H1 (cell line): ENCODE measurements at regions not wholly inside any gene's neighbourhood (a gene's known extent, or its start where the extent isn't known, plus 50 kb on each side); places are given as distances from the start of the nearest gene placed in this dataset.

ENCODE experiments used
- CTCF ChIA-PET: fragments of 300-600 bp; sonication (Branson Sonifier 250); formaldehyde crosslinking; loops from one replicate; lab custom pipeline; 2021; ENCODE audit not compliant: partially characterized antibody; lab: Charles Lee
- POLR2A ChIA-PET: fragments of 300-600 bp; sonication (Branson Sonifier 250); formaldehyde crosslinking; loops from one replicate; lab custom pipeline; 2021; ENCODE audit warnings: inconsistent platforms; ENCODE audit not compliant: partially characterized antibody; lab: Charles Lee
- DNase-seq, 2 experiments: peaks; one replicate each; pipeline versions ENCODE4 v3.0.0 to v3.0.0-alpha.2; 2010 to 2022; ENCODE audit warnings: low spot score in 2 of 2, low read depth in 1 of 2, mixed read lengths in 1 of 2
- FAIRE-seq: peaks from 2 replicates; lab custom pipeline; 2011; peaks lifted over from hg19 to GRCh38; lab: Jason Lieb, UNC
- H2AFZ ChIP-seq: 2 replicates; pipeline ENCODE4 v1.8.1; 2012; ENCODE audit warnings: low read length, inconsistent platforms
- H2AK5ac ChIP-seq: 2 replicates; pipeline ENCODE4 v1.6.1; 2013; ENCODE audit warnings: low read depth, low read length
- H2BK120ac ChIP-seq: replicated peaks from 2 replicates; pipeline ENCODE3; 2013; ENCODE audit warnings: low read depth, low read length, inconsistent platforms
- H2BK12ac ChIP-seq: 2 replicates; pipeline ENCODE4 v1.6.1; 2013; ENCODE audit warnings: low read depth, low read length
- H2BK15ac ChIP-seq: 2 replicates; pipeline ENCODE4 v1.6.1; 2013; ENCODE audit warnings: low read length
- H2BK20ac ChIP-seq: 2 replicates; pipeline ENCODE4 v1.6.1; 2013; ENCODE audit warnings: low read length
- H2BK5ac ChIP-seq: 2 replicates; pipeline ENCODE4 v1.6.1; 2013; ENCODE audit warnings: low read depth, low read length
- H3K14ac ChIP-seq: 2 replicates; pipeline ENCODE4 v1.6.1; 2013; ENCODE audit warnings: inconsistent platforms; ENCODE audit not compliant: insufficient read length
- H3K18ac ChIP-seq: 2 replicates; pipeline ENCODE4 v1.6.1; 2013; ENCODE audit warnings: low read length; ENCODE audit errors: extremely low read depth
- H3K23ac ChIP-seq: 2 replicates; pipeline ENCODE4 v1.6.1; 2013; ENCODE audit warnings: inconsistent platforms; ENCODE audit not compliant: insufficient read length
- H3K23me2 ChIP-seq: 2 replicates; pipeline ENCODE4 v1.6.1; 2013; ENCODE audit warnings: low read depth, low read length
- H3K27ac ChIP-seq: 2 replicates; pipeline ENCODE4 v1.6.1; 2011; ENCODE audit warnings: low read depth, low read length, inconsistent platforms
- H3K27me3 ChIP-seq, 4 experiments: replicated peaks in 1 of 4; 1 replicate in 1 of 4; 2 replicates in 3 of 4; pipeline versions ENCODE4 v1.6.1 to v1.8.1; 2011 to 2013; ENCODE audit warnings: low read length in 3 of 4, mild to moderate bottlenecking in 3 of 4, inconsistent platforms in 2 of 4, mixed read lengths in 2 of 4, moderate library complexity in 1 of 4; ENCODE audit not compliant: control insufficient read depth in 3 of 4, insufficient read depth in 3 of 4; ENCODE audit errors: extremely low read depth in 1 of 4
- H3K36me3 ChIP-seq, 4 experiments: 2 replicates each; pipeline versions ENCODE4 v1.6.1 to v1.8.1; 2011 to 2013; ENCODE audit warnings: mild to moderate bottlenecking in 4 of 4, low read length in 3 of 4, moderate library complexity in 2 of 4, control low read depth in 1 of 4, inconsistent platforms in 1 of 4; ENCODE audit not compliant: insufficient read depth in 4 of 4, control insufficient read depth in 2 of 4
- H3K4ac ChIP-seq: replicated peaks from 2 replicates; pipeline ENCODE3; 2013; ENCODE audit warnings: low read length, low read depth, mixed read lengths, inconsistent platforms; ENCODE audit not compliant: insufficient read length
- H3K4me1 ChIP-seq, 4 experiments: replicated peaks in 1 of 4; 1 replicate in 1 of 4; 2 replicates in 3 of 4; pipeline versions ENCODE4 v1.6.1 to v1.8.1; 2011 to 2013; ENCODE audit warnings: low read length in 3 of 4, inconsistent platforms in 2 of 4, mixed read lengths in 1 of 4; ENCODE audit not compliant: insufficient read depth in 4 of 4, control insufficient read depth in 3 of 4
- H3K4me2 ChIP-seq, 2 experiments: 2 replicates each; pipeline versions ENCODE4 v1.6.1 to v1.8.1; 2011 to 2013; ENCODE audit warnings: low read depth in 2 of 2, low read length in 2 of 2, control low read depth in 1 of 2, inconsistent platforms in 1 of 2, mild to moderate bottlenecking in 1 of 2; ENCODE audit not compliant: insufficient read depth in 1 of 2
- H3K4me3 ChIP-seq, 4 experiments: fragments of 200-600, 300-600 bp in 1 of 4; sonication (generic), shearing (Covaris generic), sonication (Bioruptor Twin) in 1 of 4; 2 replicates each; pipeline versions ENCODE4 v1.5.1 to v1.8.1; 2011 to 2016; ENCODE audit warnings: low read length in 4 of 4, low read depth in 3 of 4, control low read depth in 2 of 4, inconsistent platforms in 2 of 4, mild to moderate bottlenecking in 2 of 4, mixed read lengths in 1 of 4, moderate library complexity in 1 of 4; ENCODE audit not compliant: insufficient read depth in 2 of 4; ENCODE audit errors: extremely low read depth in 1 of 4
- H3K56ac ChIP-seq: replicated peaks from 2 replicates; pipeline ENCODE3; 2013; ENCODE audit warnings: low read depth, mild to moderate bottlenecking, mixed read lengths, low read length, inconsistent platforms; ENCODE audit not compliant: insufficient read length
- H3K79me1 ChIP-seq: 2 replicates; pipeline ENCODE4 v1.6.1; 2013; ENCODE audit warnings: low read depth, low read length, control low read depth
- H3K79me2 ChIP-seq, 2 experiments: 2 replicates each; pipeline versions ENCODE4 v1.6.1 to v1.8.1; 2012 to 2013; ENCODE audit warnings: low read length in 2 of 2, mild to moderate bottlenecking in 2 of 2, inconsistent platforms in 1 of 2; ENCODE audit not compliant: insufficient read depth in 2 of 2, control insufficient read depth in 1 of 2
- H3K9ac ChIP-seq, 4 experiments: replicated peaks in 1 of 4; 1 replicate in 1 of 4; 2 replicates in 3 of 4; pipeline versions ENCODE4 v1.6.1 to v1.8.1; 2011 to 2013; ENCODE audit warnings: low read depth in 3 of 4, low read length in 3 of 4, control low read depth in 2 of 4, mild to moderate bottlenecking in 2 of 4, moderate library complexity in 2 of 4, inconsistent platforms in 1 of 4; ENCODE audit errors: extremely low read depth in 1 of 4
- H3K9me3 ChIP-seq, 2 experiments: 2 replicates each; pipeline versions ENCODE4 v1.6.1 to v1.8.1; 2012 to 2013; ENCODE audit warnings: mild to moderate bottlenecking in 2 of 2, moderate library complexity in 2 of 2, control low read depth in 1 of 2, inconsistent platforms in 1 of 2, low read depth in 1 of 2, low read length in 1 of 2, mixed read lengths in 1 of 2; ENCODE audit not compliant: insufficient read depth in 2 of 2
- H4K20me1 ChIP-seq, 2 experiments: replicated peaks in 1 of 2; 2 replicates each; pipeline versions ENCODE3 to v1.8.1; 2011 to 2013; ENCODE audit warnings: inconsistent platforms in 2 of 2, low read length in 2 of 2, mild to moderate bottlenecking in 1 of 2; ENCODE audit not compliant: insufficient read depth in 2 of 2, control insufficient read depth in 1 of 2
- H4K5ac ChIP-seq: 2 replicates; pipeline ENCODE4 v1.6.1; 2013; ENCODE audit warnings: low read length, low read depth, mixed read lengths, inconsistent platforms; ENCODE audit not compliant: insufficient read length
- H4K8ac ChIP-seq: 2 replicates; pipeline ENCODE4 v1.8.0; 2013; ENCODE audit warnings: mild to moderate bottlenecking, moderate library complexity, low read length, inconsistent platforms; ENCODE audit not compliant: insufficient read depth; ENCODE audit errors: extremely low read depth
- H4K91ac ChIP-seq: replicated peaks from 2 replicates; pipeline ENCODE3; 2013; ENCODE audit warnings: low read length, mixed read lengths, inconsistent platforms; ENCODE audit not compliant: insufficient read length
- WGBS, 2 experiments: shearing (Covaris generic) in 1 of 2; methylation state at CpG; one replicate each; pipeline versions ENCODE4 v1.1.6 to v1.1.7; 2013 to 2015; ENCODE audit warnings: low lambda C conversion rate in 2 of 2, mixed read lengths in 2 of 2, inconsistent platforms in 1 of 2, low coverage in 1 of 2, missing lambda C conversion rate in 1 of 2; ENCODE audit not compliant: insufficient replicate concordance in 2 of 2, insufficient coverage in 1 of 2, insufficient read length in 1 of 2; ENCODE audit errors: extremely low coverage in 1 of 2, missing lambda C conversion rate in 1 of 2; 5-methylcytosine and 5-hydroxymethylcytosine counted together
- TF ChIP-seq, protein P1 (sequence below): fragments of 300-600 bp; sonication (generic); IDR thresholded peaks from 2 replicates; pipeline ENCODE4 v1.7.1; 2012; ENCODE audit warnings: low read length, moderate library complexity, mild to moderate bottlenecking, inconsistent platforms; ENCODE audit not compliant: insufficient replicate concordance

DNA sequence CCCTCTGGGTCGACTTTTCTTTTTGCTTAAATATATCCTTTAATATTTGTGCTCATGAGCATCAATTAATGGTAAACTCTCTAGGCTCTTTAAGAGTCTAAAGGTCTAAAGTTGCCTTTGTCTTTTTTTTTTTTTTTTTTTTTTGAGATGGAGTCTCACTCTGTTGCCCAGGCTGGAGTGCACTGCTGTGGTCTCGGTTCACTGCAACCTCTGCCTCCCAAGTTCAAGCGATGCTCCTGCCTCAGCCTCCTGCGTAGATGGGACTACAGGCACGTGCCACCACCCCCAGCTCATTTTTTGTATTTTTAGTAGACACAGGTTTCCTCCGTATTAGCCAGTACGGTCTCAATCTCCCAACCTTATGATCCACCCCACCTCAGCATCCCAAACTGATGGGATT lies 122.0 kb upstream of the TMEM170B start:
- WGBS, 2 experiments: 88% methylated on average over 7 of the region's 7 CpGs; no CpG with 5 or more reads in 1 of the 2 experiments
- DNase-seq: no peak
- no peak overlapping the region for H4K5ac ChIP-seq
- H2AFZ ChIP-seq: no peak overlapping the region
- H3K36me3 ChIP-seq: no peaks in the 10 kb centered on the region
- no peak overlapping the region for H3K18ac ChIP-seq
- POLR2A ChIA-PET: no interaction called here
- H4K8ac ChIP-seq: no peak overlapping the region
- H3K79me2 ChIP-seq: no peaks in the 10 kb centered on the region
- no peaks in the 10 kb centered on the region for H3K27me3 ChIP-seq
- no peak overlapping the region for H2BK120ac ChIP-seq
- FAIRE-seq: no peak
- CTCF ChIA-PET: interaction anchor here (1.1 to 2.0 kb wide), 8 partner anchors 9 to 272 kb away, joined by 3 to 7 read pairs (median 4); partner anchors contain the start of gene NEDD9
- no peak overlapping the region for H3K4ac ChIP-seq
- no peak overlapping the region for H3K9ac ChIP-seq
- H3K23me2 ChIP-seq: no peaks in the 10 kb centered on the region
- no peak overlapping the region for H2AK5ac ChIP-seq
- H4K91ac ChIP-seq: no peak overlapping the region
- no peaks in the 10 kb centered on the region for H3K79me1 ChIP-seq
- H2BK12ac ChIP-seq: no peak overlapping the region
- H4K20me1 ChIP-seq: no peaks in the 10 kb centered on the region
- H3K56ac ChIP-seq: no peak overlapping the region
- H3K23ac ChIP-seq: no peak overlapping the region
- H3K9me3 ChIP-seq: peaks cover 0 to 8% of the 10 kb centered on the region in 2 experiments; a peak in 2 of 4 replicates
- no peak overlapping the region for H2BK5ac ChIP-seq
- no peak overlapping the region for H3K27ac ChIP-seq
- no peak overlapping the region for H2BK20ac ChIP-seq
- no peak overlapping the region for H3K14ac ChIP-seq
- H3K4me2 ChIP-seq: no peak overlapping the region
- no peak overlapping the region for H2BK15ac ChIP-seq
- H3K4me1 ChIP-seq: no peaks in the 10 kb centered on the region
- no peak overlapping the region for H3K4me3 ChIP-seq
- TF ChIP-seq, protein P1, sequence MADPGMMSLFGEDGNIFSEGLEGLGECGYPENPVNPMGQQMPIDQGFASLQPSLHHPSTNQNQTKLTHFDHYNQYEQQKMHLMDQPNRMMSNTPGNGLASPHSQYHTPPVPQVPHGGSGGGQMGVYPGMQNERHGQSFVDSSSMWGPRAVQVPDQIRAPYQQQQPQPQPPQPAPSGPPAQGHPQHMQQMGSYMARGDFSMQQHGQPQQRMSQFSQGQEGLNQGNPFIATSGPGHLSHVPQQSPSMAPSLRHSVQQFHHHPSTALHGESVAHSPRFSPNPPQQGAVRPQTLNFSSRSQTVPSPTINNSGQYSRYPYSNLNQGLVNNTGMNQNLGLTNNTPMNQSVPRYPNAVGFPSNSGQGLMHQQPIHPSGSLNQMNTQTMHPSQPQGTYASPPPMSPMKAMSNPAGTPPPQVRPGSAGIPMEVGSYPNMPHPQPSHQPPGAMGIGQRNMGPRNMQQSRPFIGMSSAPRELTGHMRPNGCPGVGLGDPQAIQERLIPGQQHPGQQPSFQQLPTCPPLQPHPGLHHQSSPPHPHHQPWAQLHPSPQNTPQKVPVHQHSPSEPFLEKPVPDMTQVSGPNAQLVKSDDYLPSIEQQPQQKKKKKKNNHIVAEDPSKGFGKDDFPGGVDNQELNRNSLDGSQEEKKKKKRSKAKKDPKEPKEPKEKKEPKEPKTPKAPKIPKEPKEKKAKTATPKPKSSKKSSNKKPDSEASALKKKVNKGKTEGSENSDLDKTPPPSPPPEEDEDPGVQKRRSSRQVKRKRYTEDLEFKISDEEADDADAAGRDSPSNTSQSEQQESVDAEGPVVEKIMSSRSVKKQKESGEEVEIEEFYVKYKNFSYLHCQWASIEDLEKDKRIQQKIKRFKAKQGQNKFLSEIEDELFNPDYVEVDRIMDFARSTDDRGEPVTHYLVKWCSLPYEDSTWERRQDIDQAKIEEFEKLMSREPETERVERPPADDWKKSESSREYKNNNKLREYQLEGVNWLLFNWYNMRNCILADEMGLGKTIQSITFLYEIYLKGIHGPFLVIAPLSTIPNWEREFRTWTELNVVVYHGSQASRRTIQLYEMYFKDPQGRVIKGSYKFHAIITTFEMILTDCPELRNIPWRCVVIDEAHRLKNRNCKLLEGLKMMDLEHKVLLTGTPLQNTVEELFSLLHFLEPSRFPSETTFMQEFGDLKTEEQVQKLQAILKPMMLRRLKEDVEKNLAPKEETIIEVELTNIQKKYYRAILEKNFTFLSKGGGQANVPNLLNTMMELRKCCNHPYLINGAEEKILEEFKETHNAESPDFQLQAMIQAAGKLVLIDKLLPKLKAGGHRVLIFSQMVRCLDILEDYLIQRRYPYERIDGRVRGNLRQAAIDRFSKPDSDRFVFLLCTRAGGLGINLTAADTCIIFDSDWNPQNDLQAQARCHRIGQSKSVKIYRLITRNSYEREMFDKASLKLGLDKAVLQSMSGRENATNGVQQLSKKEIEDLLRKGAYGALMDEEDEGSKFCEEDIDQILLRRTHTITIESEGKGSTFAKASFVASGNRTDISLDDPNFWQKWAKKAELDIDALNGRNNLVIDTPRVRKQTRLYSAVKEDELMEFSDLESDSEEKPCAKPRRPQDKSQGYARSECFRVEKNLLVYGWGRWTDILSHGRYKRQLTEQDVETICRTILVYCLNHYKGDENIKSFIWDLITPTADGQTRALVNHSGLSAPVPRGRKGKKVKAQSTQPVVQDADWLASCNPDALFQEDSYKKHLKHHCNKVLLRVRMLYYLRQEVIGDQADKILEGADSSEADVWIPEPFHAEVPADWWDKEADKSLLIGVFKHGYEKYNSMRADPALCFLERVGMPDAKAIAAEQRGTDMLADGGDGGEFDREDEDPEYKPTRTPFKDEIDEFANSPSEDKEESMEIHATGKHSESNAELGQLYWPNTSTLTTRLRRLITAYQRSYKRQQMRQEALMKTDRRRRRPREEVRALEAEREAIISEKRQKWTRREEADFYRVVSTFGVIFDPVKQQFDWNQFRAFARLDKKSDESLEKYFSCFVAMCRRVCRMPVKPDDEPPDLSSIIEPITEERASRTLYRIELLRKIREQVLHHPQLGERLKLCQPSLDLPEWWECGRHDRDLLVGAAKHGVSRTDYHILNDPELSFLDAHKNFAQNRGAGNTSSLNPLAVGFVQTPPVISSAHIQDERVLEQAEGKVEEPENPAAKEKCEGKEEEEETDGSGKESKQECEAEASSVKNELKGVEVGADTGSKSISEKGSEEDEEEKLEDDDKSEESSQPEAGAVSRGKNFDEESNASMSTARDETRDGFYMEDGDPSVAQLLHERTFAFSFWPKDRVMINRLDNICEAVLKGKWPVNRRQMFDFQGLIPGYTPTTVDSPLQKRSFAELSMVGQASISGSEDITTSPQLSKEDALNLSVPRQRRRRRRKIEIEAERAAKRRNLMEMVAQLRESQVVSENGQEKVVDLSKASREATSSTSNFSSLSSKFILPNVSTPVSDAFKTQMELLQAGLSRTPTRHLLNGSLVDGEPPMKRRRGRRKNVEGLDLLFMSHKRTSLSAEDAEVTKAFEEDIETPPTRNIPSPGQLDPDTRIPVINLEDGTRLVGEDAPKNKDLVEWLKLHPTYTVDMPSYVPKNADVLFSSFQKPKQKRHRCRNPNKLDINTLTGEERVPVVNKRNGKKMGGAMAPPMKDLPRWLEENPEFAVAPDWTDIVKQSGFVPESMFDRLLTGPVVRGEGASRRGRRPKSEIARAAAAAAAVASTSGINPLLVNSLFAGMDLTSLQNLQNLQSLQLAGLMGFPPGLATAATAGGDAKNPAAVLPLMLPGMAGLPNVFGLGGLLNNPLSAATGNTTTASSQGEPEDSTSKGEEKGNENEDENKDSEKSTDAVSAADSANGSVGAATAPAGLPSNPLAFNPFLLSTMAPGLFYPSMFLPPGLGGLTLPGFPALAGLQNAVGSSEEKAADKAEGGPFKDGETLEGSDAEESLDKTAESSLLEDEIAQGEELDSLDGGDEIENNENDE: no peak
